DOHH2 (cell line): ENCODE measurements at regions not wholly inside any gene's neighbourhood (a gene's known extent, or its start where the extent isn't known, plus 50 kb on each side); places are given as distances from the start of the nearest gene placed in this dataset.

ENCODE experiments used
- CTCF ChIP-seq: fragments of 200-600 bp; sonication (generic); IDR thresholded peaks from one replicate; pipeline ENCODE4 v1.5.1; 2014; ENCODE audit warnings: antibody characterized with exemption, mild to moderate bottlenecking, low read depth, low read length; ENCODE audit not compliant: poor library complexity, severe bottlenecking
- EZH2phosphoT487 ChIP-seq: fragments of 200-600 bp; sonication (generic); IDR thresholded peaks from 2 replicates; pipeline ENCODE4 v1.6.1; 2017; ENCODE audit warnings: borderline replicate concordance, mild to moderate bottlenecking, antibody characterized with exemption, low read length, moderate library complexity, mixed read lengths

GRCh38 chr6:126206504-126207246 is 133.2 kb upstream of the CENPW start:
- TF ChIP-seq CTCF (no peak), EZH2phosphoT487 (no peak)
